ENCODE measurements at regions not wholly inside any gene's neighbourhood (a gene's known extent, or its start where the extent isn't known, plus 50 kb on each side); places are given as distances from the start of the nearest gene placed in this dataset.

DNA sequence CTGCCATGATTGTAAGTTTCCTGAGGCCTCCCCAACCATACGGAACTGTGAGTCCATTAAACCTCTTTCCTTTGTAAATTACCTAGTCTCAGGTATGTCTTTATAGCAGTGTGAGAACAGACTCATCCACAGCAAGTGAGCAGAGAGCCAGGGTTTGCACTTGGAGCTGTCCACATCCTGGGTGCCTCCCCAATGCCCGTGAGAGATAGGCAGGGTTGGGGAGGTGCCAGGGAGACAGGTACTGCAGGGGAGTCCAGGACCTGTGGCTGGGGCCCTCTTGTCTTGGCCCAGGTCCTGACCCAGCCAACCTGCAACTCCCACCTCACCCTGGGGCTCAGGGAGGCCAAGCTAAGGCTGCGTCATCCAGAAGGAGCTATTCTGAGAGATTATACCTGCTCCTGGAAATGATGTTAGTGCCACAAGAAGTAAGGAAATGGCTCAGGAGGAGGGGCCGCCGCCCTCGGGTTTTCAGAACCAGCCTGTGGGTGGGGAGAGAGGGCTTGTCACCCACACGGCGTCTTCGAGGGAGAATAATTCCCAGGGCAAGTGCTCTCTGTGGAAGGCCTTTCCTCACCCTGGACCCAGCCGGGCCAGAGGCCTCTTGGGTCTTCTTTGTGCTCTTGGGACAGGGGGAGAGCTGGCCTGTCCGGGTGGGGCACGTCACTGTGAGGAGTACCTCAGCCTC, 66.5 kb downstream of the ADRA2C start:
- Histone ChIP-seq H2AFZ (ENCODE audit: low read depth) (no peak overlapping the region), H3K4me2 (no peak overlapping the region), H3K4me3 (IDR thresholded peaks at IDR 0.05; ENCODE audit: insufficient read depth, low read depth, low read length) (no peak overlapping the region), H3K36me3 (ENCODE audit: insufficient read depth) (no peaks in the 10 kb centered on the region), H3K27me3 (ENCODE audit: insufficient read depth, low read depth) (peaks cover 9% of the 10 kb centered on the region; the same call in 1 of the 2 replicates), H3K4me1 (ENCODE audit: low read depth, poor library complexity, severe bottlenecking) (no peaks in the 10 kb centered on the region), H3K9ac (no peak overlapping the region), H3K79me2 (ENCODE audit: insufficient read depth, low read depth) (no peaks in the 10 kb centered on the region), H3K27ac (no peak overlapping the region), H4K20me1 (ENCODE audit: insufficient read depth) (no peaks in the 10 kb centered on the region)
- TF ChIP-seq, protein P1, sequence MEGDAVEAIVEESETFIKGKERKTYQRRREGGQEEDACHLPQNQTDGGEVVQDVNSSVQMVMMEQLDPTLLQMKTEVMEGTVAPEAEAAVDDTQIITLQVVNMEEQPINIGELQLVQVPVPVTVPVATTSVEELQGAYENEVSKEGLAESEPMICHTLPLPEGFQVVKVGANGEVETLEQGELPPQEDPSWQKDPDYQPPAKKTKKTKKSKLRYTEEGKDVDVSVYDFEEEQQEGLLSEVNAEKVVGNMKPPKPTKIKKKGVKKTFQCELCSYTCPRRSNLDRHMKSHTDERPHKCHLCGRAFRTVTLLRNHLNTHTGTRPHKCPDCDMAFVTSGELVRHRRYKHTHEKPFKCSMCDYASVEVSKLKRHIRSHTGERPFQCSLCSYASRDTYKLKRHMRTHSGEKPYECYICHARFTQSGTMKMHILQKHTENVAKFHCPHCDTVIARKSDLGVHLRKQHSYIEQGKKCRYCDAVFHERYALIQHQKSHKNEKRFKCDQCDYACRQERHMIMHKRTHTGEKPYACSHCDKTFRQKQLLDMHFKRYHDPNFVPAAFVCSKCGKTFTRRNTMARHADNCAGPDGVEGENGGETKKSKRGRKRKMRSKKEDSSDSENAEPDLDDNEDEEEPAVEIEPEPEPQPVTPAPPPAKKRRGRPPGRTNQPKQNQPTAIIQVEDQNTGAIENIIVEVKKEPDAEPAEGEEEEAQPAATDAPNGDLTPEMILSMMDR (conservative IDR thresholded peaks at IDR 0.05; ENCODE audit: low read depth, low read length): no peak

DNA sequence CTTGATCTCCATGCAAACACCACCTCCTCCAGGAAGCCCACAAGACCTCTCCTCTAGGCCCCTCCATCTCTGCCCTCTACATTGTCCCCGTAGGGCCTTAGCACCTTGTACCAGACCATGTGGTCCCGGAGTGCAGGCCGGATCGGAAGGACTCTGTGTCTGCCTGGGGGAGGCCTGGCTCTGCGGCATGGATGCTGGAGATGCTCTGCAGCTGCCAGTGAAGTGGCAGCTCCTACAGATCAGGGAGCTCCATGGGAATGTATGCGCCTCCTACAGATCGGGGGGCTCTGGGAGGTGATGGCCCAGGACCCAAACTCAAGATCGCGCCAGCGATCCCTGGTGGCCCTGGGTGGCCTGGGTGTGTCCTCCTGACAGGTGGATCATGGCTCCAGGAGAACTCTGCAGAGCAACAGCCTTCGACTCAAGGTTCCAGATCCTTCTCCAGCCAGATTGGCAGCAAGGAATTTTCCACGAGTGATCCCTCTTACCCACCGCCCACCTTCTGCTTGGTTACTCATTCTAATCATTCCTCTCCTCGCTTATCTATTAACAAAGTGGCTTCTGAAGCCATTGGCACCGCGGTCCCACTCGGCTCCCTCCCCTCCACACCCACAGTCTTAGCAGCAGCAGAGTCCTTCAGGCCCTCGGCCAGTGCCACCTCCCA, 67.3 kb downstream of the ADRA2C start:
- Histone ChIP-seq H3K27me3 (ENCODE audit: insufficient read depth, low read depth) (peaks cover 2% of the 10 kb centered on the region; the same call in 1 of the 2 replicates), H4K20me1 (ENCODE audit: insufficient read depth) (no peaks in the 10 kb centered on the region), H3K27ac (no peak overlapping the region), H3K9ac (no peak overlapping the region), H3K4me2 (no peak overlapping the region), H3K79me2 (ENCODE audit: insufficient read depth, low read depth) (no peaks in the 10 kb centered on the region), H3K4me3 (IDR thresholded peaks at IDR 0.05; ENCODE audit: insufficient read depth, low read depth, low read length) (no peak overlapping the region), H3K4me1 (ENCODE audit: low read depth, poor library complexity, severe bottlenecking) (no peaks in the 10 kb centered on the region), H3K36me3 (ENCODE audit: insufficient read depth) (no peaks in the 10 kb centered on the region), H2AFZ (ENCODE audit: low read depth) (no peak overlapping the region)
- TF ChIP-seq, protein P1 (conservative IDR thresholded peaks at IDR 0.05; ENCODE audit: low read depth, low read length): no peak

DNA sequence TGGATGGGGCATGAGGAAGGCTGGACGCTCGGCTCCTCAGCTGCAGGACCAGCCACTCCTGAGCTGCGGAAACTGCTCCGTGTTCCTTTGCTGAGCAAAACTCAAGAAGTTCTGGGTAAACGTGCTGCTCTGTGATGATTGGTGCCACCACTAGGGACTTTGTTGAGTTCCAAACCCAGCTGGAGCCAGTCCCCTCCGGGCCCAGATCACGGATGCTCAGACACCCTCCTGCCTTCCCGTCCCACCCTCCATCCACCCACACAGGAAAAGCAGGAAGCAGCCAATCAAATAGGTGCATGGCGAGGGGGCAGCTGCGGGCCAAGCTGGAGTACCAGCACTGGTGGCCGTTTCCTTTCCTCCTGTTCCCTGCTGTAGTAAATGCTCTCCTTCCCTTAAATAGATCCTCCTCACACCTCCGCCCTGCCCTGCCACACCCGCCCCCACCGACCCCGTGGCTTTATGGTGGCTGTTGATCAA, 68.0 kb downstream of the ADRA2C start:
- Histone ChIP-seq H3K4me2 (no peak overlapping the region), H3K9ac (no peak overlapping the region), H3K36me3 (ENCODE audit: insufficient read depth) (no peaks in the 10 kb centered on the region), H3K27me3 (ENCODE audit: insufficient read depth, low read depth) (peaks cover 2% of the 10 kb centered on the region; the same call in 1 of the 2 replicates), H3K4me1 (ENCODE audit: low read depth, poor library complexity, severe bottlenecking) (no peaks in the 10 kb centered on the region), H3K79me2 (ENCODE audit: insufficient read depth, low read depth) (no peaks in the 10 kb centered on the region), H4K20me1 (ENCODE audit: insufficient read depth) (no peaks in the 10 kb centered on the region), H3K4me3 (IDR thresholded peaks at IDR 0.05; ENCODE audit: insufficient read depth, low read depth, low read length) (no peak overlapping the region), H2AFZ (ENCODE audit: low read depth) (no peak overlapping the region), H3K27ac (no peak overlapping the region)
- TF ChIP-seq, protein P1 (conservative IDR thresholded peaks at IDR 0.05; ENCODE audit: low read depth, low read length): no peak

DNA sequence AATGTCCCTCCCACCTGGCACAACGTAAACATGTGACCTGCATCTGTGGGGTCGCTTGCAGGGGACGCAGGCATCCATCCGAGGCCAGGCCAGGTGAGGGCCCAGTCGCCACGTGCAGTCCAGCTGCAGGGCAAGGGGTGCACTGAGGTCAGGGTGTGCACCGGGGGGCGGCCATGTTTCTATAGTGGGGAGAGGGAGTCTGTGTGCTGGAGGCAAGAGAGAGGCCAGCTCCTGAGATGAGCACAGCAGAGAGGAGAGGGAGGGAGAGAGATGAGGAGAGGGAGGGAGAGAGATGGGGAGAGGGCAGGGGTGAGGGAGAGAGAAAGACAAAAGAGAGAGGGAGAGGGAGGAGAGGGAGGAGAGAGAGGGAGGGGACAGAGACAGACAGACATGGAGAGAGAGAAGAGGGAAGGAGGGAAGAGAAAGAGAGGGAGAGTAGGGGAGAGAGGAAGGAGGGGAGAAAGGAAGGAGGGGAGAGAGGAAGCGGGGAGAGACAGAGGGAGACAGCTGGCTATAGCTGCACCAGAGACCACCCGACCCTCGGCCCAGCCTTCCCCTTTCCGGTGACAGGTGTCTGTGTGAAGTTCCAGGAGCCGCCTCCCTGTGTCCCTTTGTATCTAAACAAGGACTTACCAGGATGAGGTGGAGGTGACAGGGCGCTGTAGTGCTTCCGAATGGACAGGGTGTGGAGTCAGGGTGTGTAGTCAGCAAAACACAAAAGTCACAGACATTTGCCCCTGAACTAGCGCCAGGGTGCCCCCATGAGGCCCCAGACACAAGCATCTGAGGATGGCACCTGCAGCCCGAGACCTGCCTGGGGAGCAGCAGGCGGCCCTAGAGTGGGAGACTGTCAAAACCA, 68.7 kb downstream of the ADRA2C start:
- Histone ChIP-seq H2AFZ (ENCODE audit: low read depth) (no peak overlapping the region), H3K4me2 (no peak overlapping the region)
- TF ChIP-seq, protein P1 (conservative IDR thresholded peaks at IDR 0.05; ENCODE audit: low read depth, low read length): no peak

More for the DNA sequence above, 68.7 kb downstream of the ADRA2C start:
- H3K27me3 ChIP-seq (ENCODE audit: insufficient read depth, low read depth): peaks cover 2% of the 10 kb centered on the region; the same call in 1 of the 2 replicates
- no peak overlapping the region for H3K4me3 ChIP-seq (IDR thresholded peaks at IDR 0.05; ENCODE audit: insufficient read depth, low read depth, low read length)
- no peak overlapping the region for H3K9ac ChIP-seq
- no peaks in the 10 kb centered on the region for H4K20me1 ChIP-seq (ENCODE audit: insufficient read depth)
- H3K27ac ChIP-seq: no peak overlapping the region
- no peaks in the 10 kb centered on the region for H3K4me1 ChIP-seq (ENCODE audit: low read depth, poor library complexity, severe bottlenecking)
- H3K36me3 ChIP-seq (ENCODE audit: insufficient read depth): no peaks in the 10 kb centered on the region
- no peaks in the 10 kb centered on the region for H3K79me2 ChIP-seq (ENCODE audit: insufficient read depth, low read depth)

Data from KMS-11 (cell line).